Erythroblast (primary cell): ENCODE measurements at regions not wholly inside any gene's neighbourhood (a gene's known extent, or its start where the extent isn't known, plus 50 kb on each side); places are given as distances from the start of the nearest gene placed in this dataset.

Source experiments
- DNase-seq, 2 experiments: peaks; one replicate each; lab custom pipeline; 2025; lab: John Stamatoyannopoulos, UW
- GATA1 ChIP-seq: IDR thresholded peaks from 2 replicates; pipeline ENCODE4 v1.6.1; 2011; ENCODE audit warnings: low read depth, mild to moderate bottlenecking, control low read depth, low read length, moderate library complexity
- POLR2A ChIP-seq: IDR thresholded peaks from 2 replicates; pipeline ENCODE4 v1.6.1; 2011; ENCODE audit warnings: mild to moderate bottlenecking, low read length

GRCh38 chr11:69921128-69922014, 102.2 kb upstream of the FGF3 start:
- TF ChIP-seq POLR2A (no peak), GATA1 (no peak)
- DNase-seq = no peak

GRCh38 chr11:69922015-69922595, 102.9 kb upstream of the FGF3 start:
- TF ChIP-seq GATA1 = no peak
- no peak for TF ChIP-seq POLR2A
- no peak for DNase-seq

GRCh38 chr11:69922596-69923111, 103.4 kb upstream of the FGF3 start:
- TF ChIP-seq GATA1 = no peak
- no peak for DNase-seq

- TF ChIP-seq GATA1 = no peak
- no peak for TF ChIP-seq POLR2A
Measured at GRCh38 chr11:69923196-69923595, 104.0 kb upstream of the FGF3 start.

GRCh38 chr11:69923641-69924307, 104.6 kb upstream of the FGF3 start:
- no peak for TF ChIP-seq GATA1
- no peak for TF ChIP-seq POLR2A
- DNase-seq = no peak

More at GRCh38 chr11:69923196-69923595, 104.0 kb upstream of the FGF3 start:
- no peak for DNase-seq

GRCh38 chr11:69924308-69925161, 105.3 kb upstream of the FGF3 start:
- DNase-seq = no peak
- TF ChIP-seq GATA1 = no peak
- no peak for TF ChIP-seq POLR2A

GRCh38 chr11:69925366-69926196, 106.4 kb upstream of the FGF3 start:
- no peak for DNase-seq
- TF ChIP-seq POLR2A (no peak), GATA1 (no peak)

GRCh38 chr11:69926376-69927050, 107.3 kb upstream of the FGF3 start:
- no peak for DNase-seq
- TF ChIP-seq GATA1 (no peak), POLR2A (no peak)

- TF ChIP-seq POLR2A (no peak), GATA1 (no peak)
- no peak for DNase-seq
Measured at GRCh38 chr11:69928121-69928520, 108.9 kb upstream of the FGF3 start.

- no peak for DNase-seq
- TF ChIP-seq POLR2A = no peak
- no peak for TF ChIP-seq GATA1
Measured at GRCh38 chr11:69928975-69929374, 109.8 kb upstream of the FGF3 start.

- TF ChIP-seq GATA1 = no peak
- no peak for TF ChIP-seq POLR2A
- no peak for DNase-seq
Measured at GRCh38 chr11:69930081-69931059, 111.2 kb upstream of the FGF3 start.
